Urothelium cell line (cell line): ENCODE measurements at regions not wholly inside any gene's neighbourhood (a gene's known extent, or its start where the extent isn't known, plus 50 kb on each side); places are given as distances from the start of the nearest gene placed in this dataset.
"Not testable (repeated sequence)": the region's sequence is repeated elsewhere in the genome, so short reads cannot be mapped to it uniquely, and the experiment has no call there.

ENCODE experiments used
- DNase-seq: peaks from one replicate; pipeline ENCODE4 v3.0.0; 2011; ENCODE audit warnings: low spot score, mixed read lengths
- FAIRE-seq: peaks from 2 replicates; lab custom pipeline; 2011; peaks lifted over from hg19 to GRCh38; lab: Jason Lieb, UNC

- FAIRE-seq (no peak), DNase-seq (no peak)
Observed at GRCh38 chr6:92962846-92963245, 456.5 kb downstream of the EPHA7 start.

- not testable (repeated sequence) for DNase-seq, FAIRE-seq
Observed at GRCh38 chr6:92952111-92952510, 467.2 kb downstream of the EPHA7 start.

- FAIRE-seq (no peak), DNase-seq (no peak)
Observed at GRCh38 chr6:92945799-92946198, 473.6 kb downstream of the EPHA7 start.

- DNase-seq, result no peak
- no peak for FAIRE-seq
Observed at GRCh38 chr6:92944132-92944531, 475.2 kb downstream of the EPHA7 start.

GRCh38 chr6:92942549-92942948 is 476.8 kb downstream of the EPHA7 start:
- no peak for FAIRE-seq
- no peak for DNase-seq

- no peak for FAIRE-seq
Observed at GRCh38 chr6:92934625-92935024, 484.7 kb downstream of the EPHA7 start.

GRCh38 chr6:92930171-92930570 is 489.2 kb downstream of the EPHA7 start:
- DNase-seq, result no peak
- no peak for FAIRE-seq

More at GRCh38 chr6:92934625-92935024, 484.7 kb downstream of the EPHA7 start:
- no peak for DNase-seq

GRCh38 chr6:92922216-92922806 is 497.0 kb downstream of the EPHA7 start:
- no peak for FAIRE-seq
- no peak for DNase-seq

GRCh38 chr6:92915466-92915865 is 503.9 kb downstream of the EPHA7 start:
- no peak for FAIRE-seq
- DNase-seq, result no peak

GRCh38 chr6:92911301-92911700 is 508.1 kb downstream of the EPHA7 start:
- FAIRE-seq, result no peak
- DNase-seq, result no peak

- DNase-seq, result no peak
- no peak for FAIRE-seq
Observed at GRCh38 chr6:92910646-92911045, 508.7 kb downstream of the EPHA7 start.

- DNase-seq (no peak), FAIRE-seq (no peak)
Observed at GRCh38 chr6:92906385-92906784, 513.0 kb downstream of the EPHA7 start.

GRCh38 chr6:92893741-92894140 is 525.6 kb downstream of the EPHA7 start:
- FAIRE-seq, result no peak

GRCh38 chr6:92892626-92893170 is 526.7 kb downstream of the EPHA7 start:
- FAIRE-seq (no peak), DNase-seq (no peak)

More at GRCh38 chr6:92893741-92894140, 525.6 kb downstream of the EPHA7 start:
- no peak for DNase-seq

GRCh38 chr6:92888316-92888715 is 531.0 kb downstream of the EPHA7 start:
- no peak for FAIRE-seq
- DNase-seq, result no peak

- DNase-seq (no peak), FAIRE-seq (no peak)
Observed at GRCh38 chr6:92887871-92888270, 531.5 kb downstream of the EPHA7 start.

- FAIRE-seq, result no peak
- DNase-seq, result no peak
Observed at GRCh38 chr6:92879526-92879925, 539.8 kb downstream of the EPHA7 start.

- FAIRE-seq (no peak), DNase-seq (no peak)
Observed at GRCh38 chr6:92864966-92865555, 554.3 kb downstream of the EPHA7 start.

GRCh38 chr6:92849636-92850035 is 569.7 kb downstream of the EPHA7 start:
- FAIRE-seq, result no peak

GRCh38 chr6:92848901-92849300 is 570.5 kb downstream of the EPHA7 start:
- no peak for FAIRE-seq

More at GRCh38 chr6:92849636-92850035, 569.7 kb downstream of the EPHA7 start:
- DNase-seq, result no peak

GRCh38 chr6:92848459-92848858 is 570.9 kb downstream of the EPHA7 start:
- DNase-seq, result no peak
- no peak for FAIRE-seq

More at GRCh38 chr6:92848901-92849300, 570.5 kb downstream of the EPHA7 start:
- DNase-seq, result no peak

- FAIRE-seq (no peak), DNase-seq (no peak)
Observed at GRCh38 chr6:92847988-92848387, 571.4 kb downstream of the EPHA7 start.
